ENCODE measurements at regions not wholly inside any gene's neighbourhood (a gene's known extent, or its start where the extent isn't known, plus 50 kb on each side); places are given as distances from the start of the nearest gene placed in this dataset.
"Not testable (repeated sequence)": the region's sequence is repeated elsewhere in the genome, so short reads cannot be mapped to it uniquely, and the experiment has no call there.

DNA sequence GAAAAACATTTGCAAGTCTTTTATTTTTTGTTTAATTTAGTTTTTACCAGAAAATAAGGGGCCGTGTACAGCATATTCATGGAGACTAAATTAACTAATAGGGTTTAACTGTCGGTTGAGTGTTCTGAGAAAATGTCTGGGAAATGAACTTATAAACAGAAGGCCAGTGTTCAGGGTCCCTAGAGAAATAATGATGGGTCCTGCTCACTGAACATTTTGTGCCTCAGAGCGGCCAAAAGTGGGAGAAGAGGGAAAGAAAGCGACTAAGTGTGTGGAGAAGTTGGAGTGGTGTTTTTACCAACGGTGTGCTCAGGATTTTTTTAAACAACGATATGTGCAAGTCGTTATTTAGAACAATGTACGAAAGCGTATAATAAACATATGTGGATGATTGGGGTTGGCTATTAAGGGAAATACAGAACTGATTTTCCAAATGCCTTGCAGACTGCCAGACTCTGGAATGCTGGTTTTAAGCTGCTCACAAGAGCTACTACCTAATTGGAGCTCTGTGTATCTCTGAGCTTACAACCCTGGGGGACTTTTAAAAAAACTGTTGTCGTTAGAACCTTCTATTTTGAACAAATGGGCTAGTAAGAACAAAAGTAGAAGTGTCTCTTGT, 166.7 kb downstream of the SLC38A4 start:
- H4K20me1 ChIP-seq (ENCODE audit: insufficient read depth, low read length) = no peaks in the 10 kb centered on the region
- no peaks in the 10 kb centered on the region for H3K9me2 ChIP-seq (ENCODE audit: low read depth, low read length)
- H3K36me3 ChIP-seq (ENCODE audit: insufficient read depth, low read length) = no peaks in the 10 kb centered on the region
- H3K27ac ChIP-seq (ENCODE audit: low read depth, low read length, poor library complexity, severe bottlenecking) = no peak overlapping the region
- TF ChIP-seq, protein P1, sequence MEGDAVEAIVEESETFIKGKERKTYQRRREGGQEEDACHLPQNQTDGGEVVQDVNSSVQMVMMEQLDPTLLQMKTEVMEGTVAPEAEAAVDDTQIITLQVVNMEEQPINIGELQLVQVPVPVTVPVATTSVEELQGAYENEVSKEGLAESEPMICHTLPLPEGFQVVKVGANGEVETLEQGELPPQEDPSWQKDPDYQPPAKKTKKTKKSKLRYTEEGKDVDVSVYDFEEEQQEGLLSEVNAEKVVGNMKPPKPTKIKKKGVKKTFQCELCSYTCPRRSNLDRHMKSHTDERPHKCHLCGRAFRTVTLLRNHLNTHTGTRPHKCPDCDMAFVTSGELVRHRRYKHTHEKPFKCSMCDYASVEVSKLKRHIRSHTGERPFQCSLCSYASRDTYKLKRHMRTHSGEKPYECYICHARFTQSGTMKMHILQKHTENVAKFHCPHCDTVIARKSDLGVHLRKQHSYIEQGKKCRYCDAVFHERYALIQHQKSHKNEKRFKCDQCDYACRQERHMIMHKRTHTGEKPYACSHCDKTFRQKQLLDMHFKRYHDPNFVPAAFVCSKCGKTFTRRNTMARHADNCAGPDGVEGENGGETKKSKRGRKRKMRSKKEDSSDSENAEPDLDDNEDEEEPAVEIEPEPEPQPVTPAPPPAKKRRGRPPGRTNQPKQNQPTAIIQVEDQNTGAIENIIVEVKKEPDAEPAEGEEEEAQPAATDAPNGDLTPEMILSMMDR (IDR thresholded peaks at IDR 0.05; ENCODE audit: low read length) = no peak
- no peak for TF ChIP-seq EZH2 (IDR thresholded peaks at IDR 0.05; ENCODE audit: borderline replicate concordance, low read length)
- H2AFZ ChIP-seq (ENCODE audit: low read length) = no peak overlapping the region
- H3F3A ChIP-seq (ENCODE audit: insufficient read depth, low read length) = no peaks in the 10 kb centered on the region
- no peaks in the 10 kb centered on the region for H3K9me3 ChIP-seq (ENCODE audit: low read length)
- H3K4me2 ChIP-seq (ENCODE audit: low read length) = no peak overlapping the region
- no peak overlapping the region for H3K9ac ChIP-seq (ENCODE audit: low read length)
- no peak overlapping the region for H3K4me3 ChIP-seq (ENCODE audit: low read depth, low read length, poor library complexity, severe bottlenecking)
- H3K79me2 ChIP-seq (ENCODE audit: insufficient read depth, low read length) = no peaks in the 10 kb centered on the region
- no peaks in the 10 kb centered on the region for H3K27me3 ChIP-seq (ENCODE audit: insufficient read depth, low read length)
- H3K4me1 ChIP-seq (ENCODE audit: insufficient read depth, low read length, severe bottlenecking) = no peaks in the 10 kb centered on the region

GRCh38 chr12:46657453-46658411, 168.1 kb downstream of the SLC38A4 start:
- Histone ChIP-seq H3K36me3 (ENCODE audit: insufficient read depth, low read length) (no peaks in the 10 kb centered on the region), H2AFZ (ENCODE audit: low read length) (no peak overlapping the region), H3K79me2 (ENCODE audit: insufficient read depth, low read length) (no peaks in the 10 kb centered on the region), H3K4me1 (ENCODE audit: insufficient read depth, low read length, severe bottlenecking) (no peaks in the 10 kb centered on the region), H3K4me2 (ENCODE audit: low read length) (no peak overlapping the region), H3K27me3 (ENCODE audit: insufficient read depth, low read length) (no peaks in the 10 kb centered on the region), H3K4me3 (ENCODE audit: low read depth, low read length, poor library complexity, severe bottlenecking) (no peak overlapping the region), H4K20me1 (ENCODE audit: insufficient read depth, low read length) (no peaks in the 10 kb centered on the region), H3K9ac (ENCODE audit: low read length) (no peak overlapping the region), H3K9me3 (ENCODE audit: low read length) (no peaks in the 10 kb centered on the region), H3K9me2 (ENCODE audit: low read depth, low read length) (no peaks in the 10 kb centered on the region), H3F3A (ENCODE audit: insufficient read depth, low read length) (no peaks in the 10 kb centered on the region), H3K27ac (ENCODE audit: low read depth, low read length, poor library complexity, severe bottlenecking) (no peak overlapping the region)
- TF ChIP-seq, protein P1 (IDR thresholded peaks at IDR 0.05; ENCODE audit: low read length) = no peak
- TF ChIP-seq EZH2 (IDR thresholded peaks at IDR 0.05; ENCODE audit: borderline replicate concordance, low read length) = no peak

GRCh38 chr12:46655984-46656383, 169.8 kb downstream of the SLC38A4 start:
- not testable (repeated sequence) for H3K4me1 ChIP-seq (ENCODE audit: insufficient read depth, low read length, severe bottlenecking); H3F3A ChIP-seq (ENCODE audit: insufficient read depth, low read length); H2AFZ ChIP-seq (ENCODE audit: low read length); H3K36me3 ChIP-seq (ENCODE audit: insufficient read depth, low read length); H3K4me3 ChIP-seq (ENCODE audit: low read depth, low read length, poor library complexity, severe bottlenecking); H3K9me3 ChIP-seq (ENCODE audit: low read length); H3K9me2 ChIP-seq (ENCODE audit: low read depth, low read length); H4K20me1 ChIP-seq (ENCODE audit: insufficient read depth, low read length); H3K4me2 ChIP-seq (ENCODE audit: low read length); H3K27ac ChIP-seq (ENCODE audit: low read depth, low read length, poor library complexity, severe bottlenecking); H3K27me3 ChIP-seq (ENCODE audit: insufficient read depth, low read length); H3K9ac ChIP-seq (ENCODE audit: low read length); H3K79me2 ChIP-seq (ENCODE audit: insufficient read depth, low read length)
